ENCODE measurements at regions not wholly inside any gene's neighbourhood (a gene's known extent, or its start where the extent isn't known, plus 50 kb on each side); places are given as distances from the start of the nearest gene placed in this dataset.
A peak's percentile ranks its signal among the peaks of the same experiment; 100 is the strongest.

DNA sequence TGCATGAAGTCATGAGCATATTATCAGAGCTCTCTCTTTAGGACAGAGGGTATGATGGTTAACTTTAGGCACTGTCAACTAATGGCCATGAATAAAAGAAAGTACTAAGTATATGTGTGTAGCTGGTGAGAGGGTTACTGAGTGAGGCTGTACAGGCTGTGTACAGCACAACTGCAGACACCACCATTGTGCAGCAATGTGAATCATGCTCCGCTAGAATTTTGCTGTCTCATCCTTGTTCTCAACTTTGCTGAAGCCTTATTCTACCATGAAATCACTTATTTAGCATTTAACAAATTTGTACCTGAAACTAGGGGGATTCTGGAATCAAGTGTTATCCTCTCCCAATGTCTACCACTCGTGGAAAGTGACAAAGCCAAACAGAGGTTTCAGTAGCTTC, 414.9 kb downstream of the PLCL1 start:
- Histone ChIP-seq H3K23ac (ENCODE audit: low read length) (no peak overlapping the region), H3K79me1 (ENCODE audit: low read length) (no peaks in the 10 kb centered on the region), H4K8ac (ENCODE audit: low read depth, low read length) (no peak overlapping the region), H2BK120ac (ENCODE audit: low read depth, low read length) (no peak overlapping the region), H3K4me1 (ENCODE audit: control insufficient read depth, low read depth, low read length) (no peaks in the 10 kb centered on the region), H3K79me2 (ENCODE audit: control insufficient read depth, insufficient read depth, low read length) (no peaks in the 10 kb centered on the region), H2AK5ac (ENCODE audit: low read length) (no peak overlapping the region), H3K18ac (ENCODE audit: low read length) (no peak overlapping the region), H3K4me2 (ENCODE audit: low read length) (no peak overlapping the region), H2BK5ac (ENCODE audit: low read length) (no peak overlapping the region), H3K9ac (ENCODE audit: low read length) (no peak overlapping the region), H3K27me3 (ENCODE audit: insufficient read depth, low read length, poor library complexity) (no peaks in the 10 kb centered on the region), H3K56ac (ENCODE audit: low read length) (no peak overlapping the region), H4K5ac (ENCODE audit: low read length) (no peak overlapping the region), H3K4ac (ENCODE audit: low read depth, low read length) (no peak overlapping the region), H3K27ac (ENCODE audit: low read depth, low read length) (no peak overlapping the region), H3K36me3 (ENCODE audit: control insufficient read depth, insufficient read depth, low read length) (no peaks in the 10 kb centered on the region), H3K4me3 (ENCODE audit: low read length) (no peak overlapping the region), H2BK15ac (replicated peaks; ENCODE audit: low read depth) (no peak overlapping the region)
- DNase-seq, result no peak
- WGBS (ENCODE audit: extremely low coverage, insufficient coverage, low lambda C conversion rate), result no CpG with 5 or more reads among the region's 2 CpGs

GRCh38 chr2:198214114-198214596, 409.8 kb downstream of the PLCL1 start:
- Histone ChIP-seq H3K4ac (ENCODE audit: low read depth, low read length) (no peak overlapping the region), H3K36me3 (ENCODE audit: control insufficient read depth, insufficient read depth, low read length) (no peaks in the 10 kb centered on the region), H3K27ac (ENCODE audit: low read depth, low read length) (no peak overlapping the region), H2BK5ac (ENCODE audit: low read length) (no peak overlapping the region), H4K8ac (ENCODE audit: low read depth, low read length) (no peak overlapping the region), H3K23ac (ENCODE audit: low read length) (no peak overlapping the region), H4K5ac (ENCODE audit: low read length) (no peak overlapping the region), H3K27me3 (ENCODE audit: insufficient read depth, low read length, poor library complexity) (no peaks in the 10 kb centered on the region), H2AK5ac (ENCODE audit: low read length) (no peak overlapping the region), H2BK15ac (replicated peaks; ENCODE audit: low read depth) (no peak overlapping the region), H3K4me3 (ENCODE audit: low read length) (no peak overlapping the region), H3K9ac (ENCODE audit: low read length) (no peak overlapping the region), H3K79me1 (ENCODE audit: low read length) (no peaks in the 10 kb centered on the region), H2BK120ac (ENCODE audit: low read depth, low read length) (no peak overlapping the region), H3K4me2 (ENCODE audit: low read length) (no peak overlapping the region), H3K4me1 (ENCODE audit: control insufficient read depth, low read depth, low read length) (no peaks in the 10 kb centered on the region), H3K18ac (ENCODE audit: low read length) (peak overlapping the region; percentile 9), H3K79me2 (ENCODE audit: control insufficient read depth, insufficient read depth, low read length) (no peaks in the 10 kb centered on the region), H3K56ac (ENCODE audit: low read length) (no peak overlapping the region)
- DNase-seq, result no peak
- WGBS (ENCODE audit: extremely low coverage, insufficient coverage, low lambda C conversion rate), result no CpG with 5 or more reads among the region's 5 CpGs

DNA sequence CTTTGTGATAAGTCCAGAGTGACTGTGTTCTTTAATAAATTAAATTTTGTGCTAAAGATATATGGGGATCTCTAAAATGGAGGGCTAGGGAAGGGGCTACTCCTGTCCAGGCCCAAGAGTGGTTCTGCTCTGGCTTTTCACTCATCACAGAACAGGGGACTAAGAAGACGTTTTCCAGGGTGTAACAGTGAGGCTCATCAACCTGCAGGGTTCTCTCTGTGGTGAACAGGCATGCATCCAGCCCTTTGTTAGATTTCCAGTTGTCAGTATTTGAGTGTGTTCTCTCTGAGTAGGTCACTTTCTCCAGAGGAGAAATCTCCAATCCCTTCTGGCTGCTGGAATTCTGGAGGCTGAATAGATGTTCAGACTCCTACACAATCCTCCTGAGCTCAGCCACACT, 408.9 kb downstream of the PLCL1 start:
- Histone ChIP-seq H3K27me3 (ENCODE audit: insufficient read depth, low read length, poor library complexity) (no peaks in the 10 kb centered on the region), H2AK5ac (ENCODE audit: low read length) (no peak overlapping the region), H2BK5ac (ENCODE audit: low read length) (no peak overlapping the region), H2BK120ac (ENCODE audit: low read depth, low read length) (no peak overlapping the region), H3K4me2 (ENCODE audit: low read length) (no peak overlapping the region), H3K18ac (ENCODE audit: low read length) (no peak overlapping the region), H4K8ac (ENCODE audit: low read depth, low read length) (no peak overlapping the region), H3K27ac (ENCODE audit: low read depth, low read length) (no peak overlapping the region), H4K5ac (ENCODE audit: low read length) (no peak overlapping the region), H3K4ac (ENCODE audit: low read depth, low read length) (no peak overlapping the region), H3K79me2 (ENCODE audit: control insufficient read depth, insufficient read depth, low read length) (no peaks in the 10 kb centered on the region), H3K56ac (ENCODE audit: low read length) (no peak overlapping the region), H3K4me1 (ENCODE audit: control insufficient read depth, low read depth, low read length) (no peaks in the 10 kb centered on the region), H2BK15ac (replicated peaks; ENCODE audit: low read depth) (no peak overlapping the region), H3K23ac (ENCODE audit: low read length) (no peak overlapping the region), H3K36me3 (ENCODE audit: control insufficient read depth, insufficient read depth, low read length) (no peaks in the 10 kb centered on the region), H3K9ac (ENCODE audit: low read length) (no peak overlapping the region), H3K79me1 (ENCODE audit: low read length) (no peaks in the 10 kb centered on the region), H3K4me3 (ENCODE audit: low read length) (no peak overlapping the region)
- no peak for DNase-seq
- no CpG with 5 or more reads among the region's 1 CpG for WGBS (ENCODE audit: extremely low coverage, insufficient coverage, low lambda C conversion rate)

DNA sequence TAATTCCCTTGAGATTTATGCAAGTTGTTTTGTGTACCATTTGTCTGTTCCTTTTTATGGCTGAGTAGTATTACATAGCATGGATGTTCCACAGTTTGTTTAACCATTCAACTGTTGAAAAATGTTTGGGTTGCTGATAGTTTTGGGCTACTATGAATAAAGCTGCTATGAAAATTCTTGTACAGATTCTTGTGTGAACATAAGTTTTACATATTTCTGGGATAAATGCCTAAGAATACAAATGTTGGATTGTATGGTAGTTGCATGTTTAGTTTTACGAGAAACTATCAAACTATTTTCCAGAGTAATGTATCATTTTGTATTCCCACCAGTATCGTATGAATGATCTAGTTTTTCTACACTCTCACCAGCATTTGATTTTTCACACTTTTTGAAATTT, 407.3 kb downstream of the PLCL1 start:
- Histone ChIP-seq H3K36me3 (ENCODE audit: control insufficient read depth, insufficient read depth, low read length) (no peaks in the 10 kb centered on the region), H3K4me1 (ENCODE audit: control insufficient read depth, low read depth, low read length) (no peaks in the 10 kb centered on the region), H2BK120ac (ENCODE audit: low read depth, low read length) (no peak overlapping the region), H3K23ac (ENCODE audit: low read length) (no peak overlapping the region), H2BK15ac (replicated peaks; ENCODE audit: low read depth) (no peak overlapping the region), H3K27me3 (ENCODE audit: insufficient read depth, low read length, poor library complexity) (no peaks in the 10 kb centered on the region), H2AK5ac (ENCODE audit: low read length) (no peak overlapping the region), H3K9ac (ENCODE audit: low read length) (no peak overlapping the region), H4K5ac (ENCODE audit: low read length) (no peak overlapping the region), H3K4me2 (ENCODE audit: low read length) (no peak overlapping the region), H3K79me1 (ENCODE audit: low read length) (no peaks in the 10 kb centered on the region), H3K27ac (ENCODE audit: low read depth, low read length) (no peak overlapping the region), H3K4ac (ENCODE audit: low read depth, low read length) (no peak overlapping the region), H3K18ac (ENCODE audit: low read length) (no peak overlapping the region), H3K4me3 (ENCODE audit: low read length) (no peak overlapping the region), H3K79me2 (ENCODE audit: control insufficient read depth, insufficient read depth, low read length) (no peaks in the 10 kb centered on the region), H2BK5ac (ENCODE audit: low read length) (no peak overlapping the region), H3K56ac (ENCODE audit: low read length) (no peak overlapping the region), H4K8ac (ENCODE audit: low read depth, low read length) (no peak overlapping the region)
- WGBS (ENCODE audit: extremely low coverage, insufficient coverage, low lambda C conversion rate), result no CpG with 5 or more reads among the region's 2 CpGs
- no peak for DNase-seq

GRCh38 chr2:198203336-198204069, 399.1 kb downstream of the PLCL1 start:
- DNase-seq, result no peak
- Histone ChIP-seq H3K4me3 (ENCODE audit: low read length) (no peak overlapping the region), H3K56ac (ENCODE audit: low read length) (no peak overlapping the region), H3K4me1 (ENCODE audit: control insufficient read depth, low read depth, low read length) (no peaks in the 10 kb centered on the region), H3K27ac (ENCODE audit: low read depth, low read length) (no peak overlapping the region), H3K4ac (ENCODE audit: low read depth, low read length) (no peak overlapping the region), H3K27me3 (ENCODE audit: insufficient read depth, low read length, poor library complexity) (no peaks in the 10 kb centered on the region), H3K4me2 (ENCODE audit: low read length) (no peak overlapping the region), H4K5ac (ENCODE audit: low read length) (no peak overlapping the region), H3K9ac (ENCODE audit: low read length) (no peak overlapping the region), H2BK15ac (replicated peaks; ENCODE audit: low read depth) (no peak overlapping the region), H3K18ac (ENCODE audit: low read length) (no peak overlapping the region), H2BK120ac (ENCODE audit: low read depth, low read length) (no peak overlapping the region), H3K23ac (ENCODE audit: low read length) (no peak overlapping the region), H3K79me2 (ENCODE audit: control insufficient read depth, insufficient read depth, low read length) (no peaks in the 10 kb centered on the region), H4K8ac (ENCODE audit: low read depth, low read length) (no peak overlapping the region), H3K36me3 (ENCODE audit: control insufficient read depth, insufficient read depth, low read length) (no peaks in the 10 kb centered on the region), H3K79me1 (ENCODE audit: low read length) (no peaks in the 10 kb centered on the region), H2BK5ac (ENCODE audit: low read length) (no peak overlapping the region), H2AK5ac (ENCODE audit: low read length) (no peak overlapping the region)
- WGBS (ENCODE audit: extremely low coverage, insufficient coverage, low lambda C conversion rate), result no CpG with 5 or more reads among the region's 3 CpGs
